Smooth muscle cell (in vitro differentiated cells): ENCODE measurements at regions not wholly inside any gene's neighbourhood (a gene's known extent, or its start where the extent isn't known, plus 50 kb on each side); places are given as distances from the start of the nearest gene placed in this dataset.

Experiments
- DNase-seq: peaks from one replicate; lab custom pipeline; 2025; ENCODE audit not compliant: unreplicated experiment; lab: John Stamatoyannopoulos, UW
- H2AFZ ChIP-seq: fragments of 200-600 bp; sonication (generic); 2 replicates; pipeline ENCODE4 v1.6.0; 2016; ENCODE audit warnings: antibody characterized with exemption, low read depth, mild to moderate bottlenecking
- H3F3A ChIP-seq: fragments of 200-600 bp; sonication (generic); 2 replicates; pipeline ENCODE4 v1.6.0; 2017; ENCODE audit warnings: antibody characterized with exemption, low read depth
- H3K27ac ChIP-seq: fragments of 200-600 bp; sonication (generic); 2 replicates; pipeline ENCODE4 v1.5.1; 2016; ENCODE audit warnings: low read depth, mild to moderate bottlenecking
- H3K27me3 ChIP-seq: fragments of 200-600 bp; sonication (generic); 2 replicates; pipeline ENCODE4 v1.6.1; 2016; ENCODE audit warnings: low read depth, mild to moderate bottlenecking
- H3K36me3 ChIP-seq: fragments of 200-600 bp; sonication (generic); 2 replicates; pipeline ENCODE4 v1.5.1; 2016; ENCODE audit warnings: low read depth
- H3K4me1 ChIP-seq: fragments of 200-600 bp; sonication (generic); 2 replicates; pipeline ENCODE4 v1.5.1; 2016; ENCODE audit warnings: low read depth
- H3K4me2 ChIP-seq: fragments of 200-600 bp; sonication (generic); 2 replicates; pipeline ENCODE4 v1.6.0; 2016; ENCODE audit warnings: mild to moderate bottlenecking
- H3K4me3 ChIP-seq: fragments of 200-600 bp; sonication (generic); 2 replicates; pipeline ENCODE4 v1.5.1; 2016; ENCODE audit warnings: mild to moderate bottlenecking
- H3K79me2 ChIP-seq: fragments of 200-600 bp; sonication (generic); 2 replicates; pipeline ENCODE4 v1.6.0; 2016; ENCODE audit warnings: low read depth, mild to moderate bottlenecking
- H3K9ac ChIP-seq: fragments of 200-600 bp; sonication (generic); 2 replicates; pipeline ENCODE4 v1.6.0; 2016; ENCODE audit warnings: low read depth
- H3K9me3 ChIP-seq: fragments of 200-600 bp; sonication (generic); replicated peaks from 2 replicates; pipeline ENCODE4 v1.5.1; 2016; ENCODE audit warnings: low read depth
- H4K20me1 ChIP-seq: fragments of 200-600 bp; sonication (generic); 2 replicates; pipeline ENCODE4 v1.6.0; 2016; ENCODE audit warnings: low read depth
- WGBS: methylation state at CpG from one replicate; pipeline ENCODE4 v1.1.7; 2016; ENCODE audit warnings: low lambda C conversion rate; 5-methylcytosine and 5-hydroxymethylcytosine counted together
- TF ChIP-seq, protein P1 (sequence below): fragments of 200-600 bp; sonication (generic); IDR thresholded peaks from 2 replicates; pipeline ENCODE4 v1.5.1; 2017; ENCODE audit warnings: borderline replicate concordance, mild to moderate bottlenecking, antibody characterized with exemption; ENCODE audit not compliant: insufficient read depth, poor library complexity, severe bottlenecking

DNA sequence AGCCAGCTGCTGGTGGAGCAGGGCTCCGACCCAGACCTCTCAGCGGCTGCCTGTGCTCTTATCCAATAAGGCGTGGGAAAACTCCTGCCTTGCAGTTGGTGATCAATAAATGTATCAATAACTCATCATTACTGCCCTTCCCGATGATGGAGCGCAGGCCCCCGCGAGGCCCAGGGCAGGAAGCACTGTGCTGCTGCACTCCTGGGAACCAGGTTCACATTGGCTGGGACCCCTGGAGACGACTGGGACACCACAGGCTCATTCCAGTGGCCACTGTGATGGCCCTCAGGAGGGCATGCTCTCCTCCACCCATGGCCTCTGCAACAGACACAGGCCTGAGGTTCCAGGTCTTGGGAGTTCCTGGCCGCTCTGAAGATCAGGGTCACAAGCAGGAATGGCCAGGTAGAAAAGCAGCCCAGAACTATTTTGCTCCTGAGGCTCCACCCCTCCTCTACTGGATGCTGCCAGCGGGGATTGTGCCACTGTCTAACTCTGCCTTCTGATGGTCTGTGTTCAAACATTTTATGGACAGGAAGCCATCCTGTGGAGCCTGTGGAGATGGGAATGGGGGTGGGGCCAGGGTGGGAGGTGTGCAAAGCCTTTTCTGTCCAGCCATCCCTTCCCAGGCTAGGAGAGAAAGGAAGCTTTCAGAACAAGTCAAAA lies 287.4 kb upstream of the ZMIZ1 start:
- peaks cover 12% of the 10 kb centered on the region for H3K4me1 ChIP-seq
- DNase-seq: no peak
- no peak overlapping the region for H3K4me3 ChIP-seq
- no peak overlapping the region for H3K4me2 ChIP-seq
- no peak overlapping the region for H3K27ac ChIP-seq
- no peaks in the 10 kb centered on the region for H4K20me1 ChIP-seq
- TF ChIP-seq, protein P1, sequence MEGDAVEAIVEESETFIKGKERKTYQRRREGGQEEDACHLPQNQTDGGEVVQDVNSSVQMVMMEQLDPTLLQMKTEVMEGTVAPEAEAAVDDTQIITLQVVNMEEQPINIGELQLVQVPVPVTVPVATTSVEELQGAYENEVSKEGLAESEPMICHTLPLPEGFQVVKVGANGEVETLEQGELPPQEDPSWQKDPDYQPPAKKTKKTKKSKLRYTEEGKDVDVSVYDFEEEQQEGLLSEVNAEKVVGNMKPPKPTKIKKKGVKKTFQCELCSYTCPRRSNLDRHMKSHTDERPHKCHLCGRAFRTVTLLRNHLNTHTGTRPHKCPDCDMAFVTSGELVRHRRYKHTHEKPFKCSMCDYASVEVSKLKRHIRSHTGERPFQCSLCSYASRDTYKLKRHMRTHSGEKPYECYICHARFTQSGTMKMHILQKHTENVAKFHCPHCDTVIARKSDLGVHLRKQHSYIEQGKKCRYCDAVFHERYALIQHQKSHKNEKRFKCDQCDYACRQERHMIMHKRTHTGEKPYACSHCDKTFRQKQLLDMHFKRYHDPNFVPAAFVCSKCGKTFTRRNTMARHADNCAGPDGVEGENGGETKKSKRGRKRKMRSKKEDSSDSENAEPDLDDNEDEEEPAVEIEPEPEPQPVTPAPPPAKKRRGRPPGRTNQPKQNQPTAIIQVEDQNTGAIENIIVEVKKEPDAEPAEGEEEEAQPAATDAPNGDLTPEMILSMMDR: no peak
- 97% methylated on average over 10 of the region's 10 CpGs for WGBS
- no peaks in the 10 kb centered on the region for H3K9me3 ChIP-seq
- H3K27me3 ChIP-seq: no peaks in the 10 kb centered on the region
- H2AFZ ChIP-seq: no peak overlapping the region
- no peak overlapping the region for H3K9ac ChIP-seq
- no peaks in the 10 kb centered on the region for H3K36me3 ChIP-seq
- peaks cover 3% of the 10 kb centered on the region for H3F3A ChIP-seq
- no peaks in the 10 kb centered on the region for H3K79me2 ChIP-seq

DNA sequence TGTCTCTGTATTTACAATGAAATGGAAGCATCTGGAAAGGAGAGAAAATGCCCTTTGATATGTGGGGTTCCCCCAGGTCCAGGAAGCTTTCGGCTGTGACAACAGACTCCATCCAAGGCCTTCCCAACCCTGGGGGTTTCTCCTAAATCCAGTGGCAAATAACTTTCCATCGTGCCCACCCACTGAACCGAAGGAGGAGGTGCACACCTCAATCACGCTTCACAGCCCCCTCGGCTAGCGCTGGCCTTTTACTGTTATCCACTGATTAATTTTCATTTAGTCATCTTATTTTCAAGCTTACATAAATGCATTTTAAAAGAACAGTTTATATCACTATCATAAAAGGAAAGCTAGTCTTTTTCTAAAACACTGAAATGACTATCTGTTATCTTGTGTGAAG lies 286.8 kb upstream of the ZMIZ1 start:
- Histone ChIP-seq H3K4me3 (no peak overlapping the region), H3K4me1 (peaks cover 9% of the 10 kb centered on the region), H3K9ac (no peak overlapping the region), H3K9me3 (no peaks in the 10 kb centered on the region), H3K36me3 (no peaks in the 10 kb centered on the region), H4K20me1 (no peaks in the 10 kb centered on the region), H3K4me2 (no peak overlapping the region), H3F3A (peaks cover 3% of the 10 kb centered on the region), H2AFZ (no peak overlapping the region), H3K79me2 (no peaks in the 10 kb centered on the region), H3K27me3 (no peaks in the 10 kb centered on the region), H3K27ac (no peak overlapping the region)
- 88% methylated on average over 6 of the region's 6 CpGs for WGBS
- TF ChIP-seq, protein P1: no peak
- DNase-seq: no peak

- no peaks in the 10 kb centered on the region for H3K27me3 ChIP-seq
Measured at GRCh38 chr10:78782441-78782840, 286.3 kb upstream of the ZMIZ1 start.

More at GRCh38 chr10:78782441-78782840, 286.3 kb upstream of the ZMIZ1 start:
- Histone ChIP-seq H3K27ac (no peak overlapping the region), H2AFZ (no peak overlapping the region), H3K4me1 (peaks cover 5% of the 10 kb centered on the region), H3K4me3 (no peak overlapping the region), H3F3A (peaks cover under 1% of the 10 kb centered on the region), H3K4me2 (no peak overlapping the region), H3K9me3 (no peaks in the 10 kb centered on the region), H4K20me1 (no peaks in the 10 kb centered on the region), H3K9ac (no peak overlapping the region), H3K79me2 (no peaks in the 10 kb centered on the region), H3K36me3 (no peaks in the 10 kb centered on the region)
- WGBS: 84% methylated on average over 6 of the region's 6 CpGs
- DNase-seq: no peak
- TF ChIP-seq, protein P1: no peak
